ENCODE measurements at regions not wholly inside any gene's neighbourhood (a gene's known extent, or its start where the extent isn't known, plus 50 kb on each side); places are given as distances from the start of the nearest gene placed in this dataset.

- TF ChIP-seq POLR2AphosphoS5 (IDR thresholded peaks at IDR 0.05; ENCODE audit: low read depth, low read length) (no peak), POLR2A (IDR thresholded peaks at IDR 0.05; ENCODE audit: low read depth, low read length) (no peak), TAF1 (IDR thresholded peaks at IDR 0.05; ENCODE audit: borderline replicate concordance, low read depth, low read length) (no peak)
Measured at GRCh38 chr3:182142928-182143327, 431.2 kb downstream of the SOX2 start.

All from GM12892 (cell line).